Heart right ventricle (tissue), 16 donors: ENCODE measurements at regions not wholly inside any gene's neighbourhood (a gene's known extent, or its start where the extent isn't known, plus 50 kb on each side); places are given as distances from the start of the nearest gene placed in this dataset.

Experiments used
- ATAC-seq, 8 donors: fragments of 200-7000 bp; cut with Tn5 transposase; one replicate each; pipeline ENCODE4 v1.9.1; 2020; ENCODE audit warnings: mild to moderate bottlenecking in 8 of 8, moderate library complexity in 8 of 8, moderate number of reproducible peaks in 1 of 8
- DNase-seq, 2 donors: peaks; one replicate each; pipeline ENCODE4 v3.0.0-alpha.2; 2020
- H3K27ac ChIP-seq, 10 donors: fragments of 200-600 bp; sonication (generic) in 2 of 10; one replicate each; pipeline versions ENCODE4 v1.5.0 to v1.8.0; 2020 to 2022; ENCODE audit warnings: mild to moderate bottlenecking in 3 of 10
- H3K27me3 ChIP-seq, 7 donors: fragments of 200-600 bp; one replicate each; pipeline ENCODE4 v1.8.0; 2021 to 2022; ENCODE audit warnings: mild to moderate bottlenecking in 2 of 7
- H3K36me3 ChIP-seq, 9 donors: fragments of 200-600 bp; sonication (generic) in 1 of 9; one replicate each; pipeline versions ENCODE4 v1.5.0 to v1.8.0; 2020 to 2022; ENCODE audit warnings: mild to moderate bottlenecking in 2 of 9
- H3K4me1 ChIP-seq, 9 donors: fragments of 200-600 bp; sonication (generic) in 1 of 9; one replicate each; pipeline versions ENCODE4 v1.5.0 to v1.8.0; 2020 to 2022; ENCODE audit warnings: mild to moderate bottlenecking in 4 of 9
- H3K4me3 ChIP-seq, 10 donors: fragments of 200-600 bp; sonication (generic) in 2 of 10; one replicate each; pipeline versions ENCODE4 v1.5.0 to v1.8.0; 2020 to 2022; ENCODE audit warnings: mild to moderate bottlenecking in 7 of 10, moderate library complexity in 2 of 10
- H3K9me3 ChIP-seq, 11 donors: fragments of 200-600 bp in 10 of 11; sonication (generic) in 2 of 11; one replicate each; pipeline versions ENCODE4 v1.5.0 to v1.8.0; 2013 to 2022; ENCODE audit warnings: mild to moderate bottlenecking in 2 of 11, control low read depth in 1 of 11, moderate library complexity in 1 of 11
- WGBS, 2 donors: extraction: QIAGEN DNeasy Blood & Tissue Kit; methylation state at CpG; one replicate each; pipeline ENCODE4 v1.1.7; 2013; ENCODE audit warnings: inconsistent platforms in 1 of 2; 5-methylcytosine and 5-hydroxymethylcytosine counted together
- intact Hi-C, 10 donors: fragments of 100-400 bp; cut with DNase I; formaldehyde crosslinking; loops; one replicate each; pipeline versions ENCODE4 v1.11.1 to v1.14.2; 2022
- TF ChIP-seq, protein P1 (sequence below), 9 donors: fragments of 200-600 bp; sonication (generic) in 2 of 9; IDR thresholded peaks; one replicate each; pipeline versions ENCODE4 v1.5.0 to v1.8.0; 2021 to 2022; ENCODE audit warnings: antibody characterized with exemption in 9 of 9, mild to moderate bottlenecking in 5 of 9, moderate library complexity in 1 of 9
- donor health status: Arrhythmogenic right ventricular cardiomyopathy.
- donor health status: ischemic (EF 13 %, LVEDD 7.1; RV severe dilation, severe dysfunction).
- donor health status: healthy with polysubstance abuse.
- donor health status: DM: no; HTN: yes; CAD: no.
- donor health status: DM: no; HTN: no; CAD: no.
- donor health status: ischemic (EF 25% LVEDD 6.9; RV normal size, moderate dysfunction).
- donor health status: ischemic (EF 25% LVEDD 5.7; RV mildly dilated, moderate dysfunction).
- donor health status: healthy.
- donor health status: DM: yes; HTN: yes; CAD: no.
- donor health status: Ischemic cardiomyopathy.
- donor health status: ischemic (EF 35%, LVEDD 5.7; RV mildly dilated, moderate dysfunction).
- donor health status: nonischemic (EF 11% LVEDD 7.7; RV severe dilation, severe dysfunction).
- donor health status: DM: yes; HTN: yes; CAD: no.
- donor health status: PGD.
- donor health status: ischemic (EF 29% LVEDD 5.4; RV normal size, mild dysfunction).
- donor health status: nonischemic (EF 23%, LVEDD 6.1; RV moderate dilation, normal function).

DNA sequence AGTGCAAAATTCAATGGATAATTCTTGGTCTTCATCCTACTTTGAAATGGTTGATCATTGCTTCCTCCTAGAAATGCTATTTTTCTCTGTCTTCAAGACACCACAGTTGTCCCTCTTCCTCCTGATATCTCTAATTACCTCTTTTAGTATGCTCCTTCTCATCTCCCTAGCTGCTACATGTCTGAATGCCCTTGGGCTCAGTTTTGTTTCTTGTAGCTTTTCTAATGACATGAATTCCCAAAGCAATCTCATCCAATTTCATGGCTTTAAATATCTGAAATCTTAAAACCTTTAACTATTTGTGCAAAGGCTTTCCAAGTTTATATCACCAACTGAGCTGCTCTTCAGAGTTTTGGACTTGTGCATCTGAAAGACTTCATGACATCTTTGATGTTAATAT lies 120.2 kb upstream of the RGS17 start:
- Histone ChIP-seq H3K36me3 (no peaks in the 10 kb centered on the region), H3K27ac (no peak overlapping the region), H3K27me3 (peaks cover 0 to 4% (median 0%) of the 10 kb centered on the region in 7 donors), H3K4me1 (no peaks in the 10 kb centered on the region), H3K9me3 (no peaks in the 10 kb centered on the region), H3K4me3 (no peak overlapping the region)
- no peak for DNase-seq
- intact Hi-C loops: no loop called here
- no peak for ATAC-seq
- TF ChIP-seq, protein P1, sequence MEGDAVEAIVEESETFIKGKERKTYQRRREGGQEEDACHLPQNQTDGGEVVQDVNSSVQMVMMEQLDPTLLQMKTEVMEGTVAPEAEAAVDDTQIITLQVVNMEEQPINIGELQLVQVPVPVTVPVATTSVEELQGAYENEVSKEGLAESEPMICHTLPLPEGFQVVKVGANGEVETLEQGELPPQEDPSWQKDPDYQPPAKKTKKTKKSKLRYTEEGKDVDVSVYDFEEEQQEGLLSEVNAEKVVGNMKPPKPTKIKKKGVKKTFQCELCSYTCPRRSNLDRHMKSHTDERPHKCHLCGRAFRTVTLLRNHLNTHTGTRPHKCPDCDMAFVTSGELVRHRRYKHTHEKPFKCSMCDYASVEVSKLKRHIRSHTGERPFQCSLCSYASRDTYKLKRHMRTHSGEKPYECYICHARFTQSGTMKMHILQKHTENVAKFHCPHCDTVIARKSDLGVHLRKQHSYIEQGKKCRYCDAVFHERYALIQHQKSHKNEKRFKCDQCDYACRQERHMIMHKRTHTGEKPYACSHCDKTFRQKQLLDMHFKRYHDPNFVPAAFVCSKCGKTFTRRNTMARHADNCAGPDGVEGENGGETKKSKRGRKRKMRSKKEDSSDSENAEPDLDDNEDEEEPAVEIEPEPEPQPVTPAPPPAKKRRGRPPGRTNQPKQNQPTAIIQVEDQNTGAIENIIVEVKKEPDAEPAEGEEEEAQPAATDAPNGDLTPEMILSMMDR (IDR thresholded peaks at IDR 0.05): no peak

DNA sequence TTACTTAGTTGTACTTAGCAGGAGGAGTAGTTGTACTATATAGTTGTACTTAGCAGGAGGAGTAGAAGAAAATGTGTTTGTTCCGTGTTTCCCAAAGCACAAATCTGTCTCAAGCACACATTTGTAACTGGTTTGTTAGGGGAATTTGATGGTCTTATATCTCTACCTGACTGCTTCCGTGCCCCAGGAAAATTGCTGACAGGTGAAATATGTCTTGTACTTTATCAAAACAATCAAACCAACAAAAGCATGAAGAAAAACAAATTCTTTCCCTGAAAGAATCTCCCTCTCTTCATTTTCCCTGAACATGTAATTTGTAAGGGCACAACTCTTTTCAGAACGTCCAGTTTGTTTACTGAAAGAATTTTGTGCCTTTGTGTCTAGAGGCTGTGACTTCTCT lies 106.6 kb upstream of the RGS17 start:
- TF ChIP-seq, protein P1 (IDR thresholded peaks at IDR 0.05): no peak
- 75 to 77% methylated on average over 3 of the region's 3 CpGs for WGBS, 2 donors
- intact Hi-C loops: loop anchor here in 2 of 10 donors (10.0 kb wide), 2 partner anchors 717 to 1037 kb away; no protein-coding TSS in a partner anchor
- no peaks in the 10 kb centered on the region for H3K4me1 ChIP-seq
- H3K27ac ChIP-seq: no peak overlapping the region
- H3K36me3 ChIP-seq: no peaks in the 10 kb centered on the region
- H3K9me3 ChIP-seq: peaks cover 0 to 4% (median 0%) of the 10 kb centered on the region in 11 donors
- DNase-seq: no peak
- H3K27me3 ChIP-seq: peaks cover 0 to 2% (median 0%) of the 10 kb centered on the region in 7 donors
- H3K4me3 ChIP-seq: no peak overlapping the region
- ATAC-seq: no peak

DNA sequence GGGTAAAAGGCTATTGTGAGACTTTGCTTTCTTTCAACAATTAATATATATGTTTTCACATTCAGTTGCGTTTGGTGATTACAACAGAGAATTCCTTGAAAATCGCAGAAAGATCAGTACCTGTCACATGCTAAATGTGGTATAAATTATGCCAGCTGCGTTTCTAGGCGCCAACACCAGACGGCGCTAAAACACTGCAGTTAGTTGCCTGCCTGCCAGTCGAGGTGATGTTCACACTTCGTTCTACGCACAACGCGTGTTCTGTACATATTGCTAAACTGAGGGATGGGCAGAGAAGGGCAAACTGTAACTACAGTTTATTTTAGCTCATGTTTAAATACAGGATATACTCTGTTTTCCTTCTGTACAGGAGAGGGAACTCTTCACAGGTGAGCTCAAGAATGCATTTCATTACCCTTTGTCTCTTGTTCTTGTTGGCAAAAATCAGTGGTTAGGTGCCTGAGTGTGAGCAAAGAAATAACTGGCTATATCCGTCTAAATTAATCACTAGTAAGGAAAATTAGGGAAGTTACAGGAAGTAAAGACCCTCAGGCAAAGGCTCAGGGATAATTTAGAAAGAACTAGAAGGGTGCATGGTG lies 100.1 kb upstream of the RGS17 start:
- Histone ChIP-seq H3K36me3 (no peaks in the 10 kb centered on the region), H3K27me3 (no peaks in the 10 kb centered on the region), H3K27ac (no peak overlapping the region), H3K4me3 (no peak overlapping the region), H3K9me3 (no peaks in the 10 kb centered on the region), H3K4me1 (no peaks in the 10 kb centered on the region)
- TF ChIP-seq, protein P1 (IDR thresholded peaks at IDR 0.05): peak; percentile 50 to 86 (median 77)
- WGBS, 2 donors: 7 to 10% methylated on average over 12 of the region's 12 CpGs
- peak; percentile 31 to 38 for DNase-seq
- peak in 1 of 8 donors; percentile 39 for ATAC-seq
- intact Hi-C loops: loop anchor here in 7 of 10 donors (2.0 to 10.0 kb wide), 5 partner anchors 716 to 1044 kb away; no protein-coding TSS in a partner anchor

DNA sequence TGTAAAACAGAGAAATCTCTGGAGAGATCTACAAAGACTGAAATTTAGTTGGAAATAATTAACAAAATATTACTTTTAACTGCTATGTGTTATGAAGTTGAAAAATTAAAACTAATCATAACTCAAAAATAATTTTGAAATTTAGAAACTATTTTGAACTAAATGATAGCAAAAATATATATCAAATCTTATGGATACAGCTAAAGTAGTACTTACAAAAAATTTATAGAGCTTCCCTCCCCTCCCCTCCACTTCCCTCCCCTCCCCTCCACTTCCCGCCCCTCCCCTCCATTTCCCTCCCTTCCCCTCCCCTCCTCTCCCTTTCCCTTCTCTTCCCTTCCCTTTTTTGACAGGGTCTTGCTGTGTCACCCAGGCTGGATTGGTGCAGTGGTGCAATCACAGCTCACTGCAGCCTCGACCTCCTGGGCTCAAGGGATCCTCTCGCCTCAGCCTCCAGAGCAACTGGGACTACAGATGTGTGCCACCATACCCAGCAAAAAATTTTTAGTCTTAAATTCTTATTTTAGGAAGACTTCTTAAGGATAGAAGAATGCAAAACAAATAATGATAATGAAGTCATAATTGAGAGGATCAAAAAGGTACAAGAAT lies 87.2 kb upstream of the RGS17 start:
- Histone ChIP-seq H3K27me3 (peaks cover 0 to 8% (median 0%) of the 10 kb centered on the region in 7 donors), H3K27ac (no peak overlapping the region), H3K4me1 (peaks cover 0 to 7% (median 0%) of the 10 kb centered on the region in 9 donors), H3K9me3 (no peaks in the 10 kb centered on the region), H3K4me3 (no peak overlapping the region), H3K36me3 (no peaks in the 10 kb centered on the region)
- WGBS, 2 donors: 74 to 80% methylated on average over 3 of the region's 3 CpGs
- DNase-seq (no peak), ATAC-seq (no peak)
- TF ChIP-seq, protein P1 (IDR thresholded peaks at IDR 0.05): no peak
- intact Hi-C loops: no loop called here
